Germinal center (tissue), 1 donor: ENCODE measurements at regions not wholly inside any gene's neighbourhood (a gene's known extent, or its start where the extent isn't known, plus 50 kb on each side); places are given as distances from the start of the nearest gene placed in this dataset.
"Not testable (repeated sequence)": the region's sequence is repeated elsewhere in the genome, so short reads cannot be mapped to it uniquely, and the experiment has no call there.

ENCODE experiments used
- DNase-seq: peaks from one replicate; pipeline ENCODE4 v3.0.0; 2012; ENCODE audit warnings: mixed read lengths, low spot score

GRCh38 chr4:33802578-33802977 lies 2441.7 kb downstream of the ARAP2 start:
- no peak for DNase-seq

GRCh38 chr4:33825685-33826084 lies 2418.6 kb downstream of the ARAP2 start:
- no peak for DNase-seq

- DNase-seq = not testable (repeated sequence)
Observed at GRCh38 chr4:33829356-33829755, 2415.0 kb downstream of the ARAP2 start.

- DNase-seq = no peak
Observed at GRCh38 chr4:33831442-33832066, 2412.8 kb downstream of the ARAP2 start.

GRCh38 chr4:33835764-33836163 lies 2408.6 kb downstream of the ARAP2 start:
- not testable (repeated sequence) for DNase-seq

- DNase-seq = no peak
Observed at GRCh38 chr4:33837043-33837838, 2407.1 kb downstream of the ARAP2 start.

GRCh38 chr4:33841120-33841519 lies 2403.2 kb downstream of the ARAP2 start:
- no peak for DNase-seq

- DNase-seq = no peak
Observed at GRCh38 chr4:33850371-33850902, 2393.9 kb downstream of the ARAP2 start.

- not testable (repeated sequence) for DNase-seq
Observed at GRCh38 chr4:33853670-33854069, 2390.6 kb downstream of the ARAP2 start.

- no peak for DNase-seq
Observed at GRCh38 chr4:33864290-33864859, 2379.9 kb downstream of the ARAP2 start.

GRCh38 chr4:33873791-33874190 lies 2370.5 kb downstream of the ARAP2 start:
- DNase-seq = no peak

GRCh38 chr4:33878710-33879109 lies 2365.6 kb downstream of the ARAP2 start:
- DNase-seq = no peak

GRCh38 chr4:33881176-33881575 lies 2363.1 kb downstream of the ARAP2 start:
- DNase-seq = no peak

GRCh38 chr4:33882246-33882990 lies 2361.9 kb downstream of the ARAP2 start:
- DNase-seq = no peak

GRCh38 chr4:33883111-33883510 lies 2361.2 kb downstream of the ARAP2 start:
- no peak for DNase-seq

GRCh38 chr4:33886356-33886755 lies 2358.0 kb downstream of the ARAP2 start:
- DNase-seq = no peak

- DNase-seq = no peak
Observed at GRCh38 chr4:33890841-33891240, 2353.5 kb downstream of the ARAP2 start.

- DNase-seq = no peak
Observed at GRCh38 chr4:33911959-33912358, 2332.4 kb downstream of the ARAP2 start.

- DNase-seq = no peak
Observed at GRCh38 chr4:33914386-33914785, 2329.9 kb downstream of the ARAP2 start.

GRCh38 chr4:33923469-33923868 lies 2320.8 kb downstream of the ARAP2 start:
- no peak for DNase-seq

GRCh38 chr4:33924239-33924638 lies 2320.1 kb downstream of the ARAP2 start:
- DNase-seq = no peak

- no peak for DNase-seq
Observed at GRCh38 chr4:33924811-33925210, 2319.5 kb downstream of the ARAP2 start.
